ENCODE measurements at regions not wholly inside any gene's neighbourhood (a gene's known extent, or its start where the extent isn't known, plus 50 kb on each side); places are given as distances from the start of the nearest gene placed in this dataset.

GRCh38 chr17:36661047-36661666 lies 59.8 kb downstream of the MRM1 start:
- no peak overlapping the region for H3K4me3 Mint-ChIP-seq
- H3K9me3 Mint-ChIP-seq, result no peaks in the 10 kb centered on the region
- TF ChIP-seq, protein P1, sequence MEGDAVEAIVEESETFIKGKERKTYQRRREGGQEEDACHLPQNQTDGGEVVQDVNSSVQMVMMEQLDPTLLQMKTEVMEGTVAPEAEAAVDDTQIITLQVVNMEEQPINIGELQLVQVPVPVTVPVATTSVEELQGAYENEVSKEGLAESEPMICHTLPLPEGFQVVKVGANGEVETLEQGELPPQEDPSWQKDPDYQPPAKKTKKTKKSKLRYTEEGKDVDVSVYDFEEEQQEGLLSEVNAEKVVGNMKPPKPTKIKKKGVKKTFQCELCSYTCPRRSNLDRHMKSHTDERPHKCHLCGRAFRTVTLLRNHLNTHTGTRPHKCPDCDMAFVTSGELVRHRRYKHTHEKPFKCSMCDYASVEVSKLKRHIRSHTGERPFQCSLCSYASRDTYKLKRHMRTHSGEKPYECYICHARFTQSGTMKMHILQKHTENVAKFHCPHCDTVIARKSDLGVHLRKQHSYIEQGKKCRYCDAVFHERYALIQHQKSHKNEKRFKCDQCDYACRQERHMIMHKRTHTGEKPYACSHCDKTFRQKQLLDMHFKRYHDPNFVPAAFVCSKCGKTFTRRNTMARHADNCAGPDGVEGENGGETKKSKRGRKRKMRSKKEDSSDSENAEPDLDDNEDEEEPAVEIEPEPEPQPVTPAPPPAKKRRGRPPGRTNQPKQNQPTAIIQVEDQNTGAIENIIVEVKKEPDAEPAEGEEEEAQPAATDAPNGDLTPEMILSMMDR (conservative IDR thresholded peaks at IDR 0.05), result no peak
- DNase-seq (ENCODE audit: low read depth, low spot score), result no peak
- no peaks in the 10 kb centered on the region for H3K36me3 Mint-ChIP-seq (ENCODE audit: low read depth)
- peaks cover 22% of the 10 kb centered on the region for H3K4me1 Mint-ChIP-seq
- peaks cover 80% of the 10 kb centered on the region for H3K27me3 Mint-ChIP-seq (ENCODE audit: low read depth)
- no peak overlapping the region for H3K27ac Mint-ChIP-seq (ENCODE audit: unreplicated experiment)

DNA sequence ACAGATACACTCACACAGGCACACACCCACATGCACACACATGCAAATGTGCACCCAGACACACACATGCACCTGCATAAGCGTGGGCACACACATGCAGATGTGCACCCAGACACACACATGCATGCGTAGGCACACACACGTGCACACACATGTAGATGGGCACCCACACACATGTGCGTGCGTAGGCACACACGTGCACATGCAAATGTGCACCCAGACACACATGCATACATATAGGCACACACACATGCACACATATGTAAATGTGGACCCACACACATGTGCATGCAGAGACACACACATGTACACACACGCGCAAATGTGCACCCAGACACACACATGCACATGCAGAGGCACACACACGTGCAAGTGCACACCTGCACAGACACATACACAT lies 60.3 kb downstream of the MRM1 start:
- Mint-ChIP-seq H3K4me3 (no peak overlapping the region), H3K9me3 (no peaks in the 10 kb centered on the region), H3K36me3 (ENCODE audit: low read depth) (no peaks in the 10 kb centered on the region), H3K27ac (ENCODE audit: unreplicated experiment) (no peak overlapping the region), H3K27me3 (ENCODE audit: low read depth) (peaks cover 75% of the 10 kb centered on the region), H3K4me1 (peaks cover 19% of the 10 kb centered on the region)
- no peak for DNase-seq (ENCODE audit: low read depth, low spot score)
- TF ChIP-seq, protein P1 (conservative IDR thresholded peaks at IDR 0.05), result no peak

DNA sequence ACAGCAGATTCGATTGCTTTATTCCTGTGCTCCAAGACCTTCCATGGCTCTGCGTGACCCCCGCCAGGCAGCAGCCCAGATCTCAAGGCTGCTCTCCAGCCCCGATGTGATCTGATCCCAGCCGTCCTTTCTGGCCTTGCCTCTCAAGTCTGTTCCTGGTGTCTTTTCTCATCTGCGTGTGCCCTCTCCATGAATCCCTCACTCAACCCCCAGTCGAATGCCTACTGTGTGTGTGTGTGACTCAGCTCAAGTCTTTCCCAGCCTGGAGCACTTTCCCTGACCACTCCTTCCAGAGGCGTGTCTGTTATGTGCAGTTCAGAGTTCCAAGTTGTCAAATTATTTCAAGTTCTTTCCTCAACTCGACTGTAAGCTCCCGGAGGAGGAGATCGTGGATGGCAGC lies 64.0 kb downstream of the MRM1 start:
- Mint-ChIP-seq H3K36me3 (ENCODE audit: low read depth) (no peaks in the 10 kb centered on the region), H3K4me3 (no peak overlapping the region), H3K4me1 (peaks cover 13% of the 10 kb centered on the region), H3K27me3 (ENCODE audit: low read depth) (peaks cover 48% of the 10 kb centered on the region), H3K27ac (ENCODE audit: unreplicated experiment) (no peak overlapping the region), H3K9me3 (no peaks in the 10 kb centered on the region)
- DNase-seq (ENCODE audit: low read depth, low spot score), result no peak
- TF ChIP-seq, protein P1 (conservative IDR thresholded peaks at IDR 0.05), result no peak

- Mint-ChIP-seq H3K27me3 (ENCODE audit: low read depth) (peaks cover 32% of the 10 kb centered on the region), H3K4me1 (no peaks in the 10 kb centered on the region), H3K36me3 (ENCODE audit: low read depth) (no peaks in the 10 kb centered on the region), H3K4me3 (no peak overlapping the region), H3K27ac (ENCODE audit: unreplicated experiment) (no peak overlapping the region), H3K9me3 (no peaks in the 10 kb centered on the region)
- TF ChIP-seq, protein P1 (conservative IDR thresholded peaks at IDR 0.05), result no peak
- DNase-seq (ENCODE audit: low read depth, low spot score), result no peak
These were observed 66.5 kb downstream of the MRM1 start for GRCh38 chr17:36667922-36668321.

GRCh38 chr17:36668824-36669223 lies 67.4 kb downstream of the MRM1 start:
- H3K27ac Mint-ChIP-seq (ENCODE audit: unreplicated experiment), result no peak overlapping the region
- no peak overlapping the region for H3K4me3 Mint-ChIP-seq
- H3K4me1 Mint-ChIP-seq, result no peaks in the 10 kb centered on the region
- no peaks in the 10 kb centered on the region for H3K36me3 Mint-ChIP-seq (ENCODE audit: low read depth)
- no peak for DNase-seq (ENCODE audit: low read depth, low spot score)
- TF ChIP-seq, protein P1 (conservative IDR thresholded peaks at IDR 0.05), result no peak
- no peaks in the 10 kb centered on the region for H3K9me3 Mint-ChIP-seq
- H3K27me3 Mint-ChIP-seq (ENCODE audit: low read depth), result peaks cover 23% of the 10 kb centered on the region

Data from neural crest cell (in vitro differentiated cells).